HG03097 (cell line): ENCODE measurements at regions not wholly inside any gene's neighbourhood (a gene's known extent, or its start where the extent isn't known, plus 50 kb on each side); places are given as distances from the start of the nearest gene placed in this dataset.
"Not testable (repeated sequence)": the region's sequence is repeated elsewhere in the genome, so short reads cannot be mapped to it uniquely, and the experiment has no call there.

Source experiments
- ATAC-seq: cut with Tn5 transposase; IDR thresholded peaks from one replicate; pipeline ENCODE4 v1.9.1; 2021; ENCODE audit not compliant: unreplicated experiment, low FRiP score

DNA sequence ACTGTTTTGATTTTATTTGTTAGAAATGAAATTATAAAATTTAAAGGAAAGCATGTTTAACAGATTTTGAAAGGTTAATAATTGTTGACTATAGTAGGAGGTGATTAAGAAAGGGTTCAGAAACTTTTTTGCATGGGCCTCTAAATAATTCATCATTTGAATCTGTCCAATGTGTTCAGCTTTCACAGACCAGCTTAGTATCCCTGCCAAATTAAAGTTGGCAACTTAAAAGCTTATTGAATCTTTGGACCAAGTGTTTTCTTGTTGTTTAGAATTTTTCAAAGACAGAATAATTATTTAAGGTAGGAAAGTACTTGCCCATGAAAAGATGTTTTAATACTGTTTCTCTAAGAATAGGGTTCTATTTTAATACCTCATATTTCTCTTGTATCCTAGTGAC is 466.0 kb downstream of the GJA1 start:
- no peak for ATAC-seq

DNA sequence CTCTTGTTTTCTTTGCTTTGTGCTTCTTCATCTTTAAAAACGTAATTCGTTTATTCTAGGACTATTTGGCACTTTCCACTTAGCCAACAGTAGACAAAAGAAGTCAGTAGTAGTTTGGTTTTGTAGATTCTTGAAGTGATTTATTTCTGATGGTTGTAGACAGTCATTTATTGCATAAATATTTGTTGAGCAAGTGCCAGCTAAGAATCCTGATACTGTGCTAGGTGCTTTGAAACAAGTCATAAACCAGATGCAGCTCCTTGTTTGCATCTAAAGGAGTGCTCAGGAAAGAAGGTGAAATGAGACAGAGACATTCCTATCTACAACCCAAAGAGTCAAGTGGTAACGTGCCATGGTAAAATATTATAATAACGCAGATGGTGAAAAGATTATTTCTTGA is 469.1 kb downstream of the GJA1 start:
- no peak for ATAC-seq

DNA sequence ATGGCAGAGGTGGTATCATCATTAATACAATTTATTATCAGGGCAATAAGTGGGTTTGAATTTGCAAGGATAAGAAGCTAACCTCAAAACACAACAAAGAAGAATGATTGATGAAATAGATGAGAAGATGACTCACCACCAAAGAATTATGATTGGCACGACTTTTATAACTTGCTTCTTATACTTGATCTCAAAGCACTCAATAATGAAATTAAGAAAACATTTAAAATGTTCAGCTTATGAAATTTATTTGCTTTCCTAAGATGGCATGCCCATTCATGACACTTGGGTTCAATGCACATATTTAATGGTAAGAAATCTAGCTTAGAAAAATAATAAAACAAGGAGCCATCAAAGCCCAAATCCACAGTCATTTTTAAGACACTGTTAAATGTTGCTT is 477.5 kb downstream of the GJA1 start:
- ATAC-seq: no peak

DNA sequence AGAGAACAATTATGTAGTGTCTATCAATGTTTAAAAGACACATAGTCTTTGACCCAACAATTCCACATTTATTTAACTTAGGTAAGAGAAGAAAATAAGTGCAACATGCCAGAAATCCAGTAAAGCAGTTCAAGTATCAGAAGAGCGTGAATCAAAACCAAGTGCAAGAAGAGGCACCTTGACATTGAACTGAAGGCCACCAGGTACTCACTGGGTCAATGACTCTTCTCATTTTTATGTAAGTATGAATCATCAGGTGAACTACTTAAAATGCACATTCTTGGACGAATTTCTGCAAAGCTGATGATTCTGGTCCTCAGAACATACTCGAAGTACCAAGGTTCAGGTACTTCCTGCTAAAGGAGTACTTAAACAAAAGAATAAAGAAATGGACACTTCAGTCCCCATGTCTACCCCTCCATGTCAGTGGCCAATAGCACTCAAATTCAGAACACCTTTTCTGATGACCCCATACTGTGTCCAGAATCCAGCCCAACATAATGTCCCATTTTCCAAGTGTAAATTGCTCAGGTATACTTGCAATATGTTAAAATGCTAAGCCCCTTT is 481.9 kb downstream of the GJA1 start:
- ATAC-seq: no peak

DNA sequence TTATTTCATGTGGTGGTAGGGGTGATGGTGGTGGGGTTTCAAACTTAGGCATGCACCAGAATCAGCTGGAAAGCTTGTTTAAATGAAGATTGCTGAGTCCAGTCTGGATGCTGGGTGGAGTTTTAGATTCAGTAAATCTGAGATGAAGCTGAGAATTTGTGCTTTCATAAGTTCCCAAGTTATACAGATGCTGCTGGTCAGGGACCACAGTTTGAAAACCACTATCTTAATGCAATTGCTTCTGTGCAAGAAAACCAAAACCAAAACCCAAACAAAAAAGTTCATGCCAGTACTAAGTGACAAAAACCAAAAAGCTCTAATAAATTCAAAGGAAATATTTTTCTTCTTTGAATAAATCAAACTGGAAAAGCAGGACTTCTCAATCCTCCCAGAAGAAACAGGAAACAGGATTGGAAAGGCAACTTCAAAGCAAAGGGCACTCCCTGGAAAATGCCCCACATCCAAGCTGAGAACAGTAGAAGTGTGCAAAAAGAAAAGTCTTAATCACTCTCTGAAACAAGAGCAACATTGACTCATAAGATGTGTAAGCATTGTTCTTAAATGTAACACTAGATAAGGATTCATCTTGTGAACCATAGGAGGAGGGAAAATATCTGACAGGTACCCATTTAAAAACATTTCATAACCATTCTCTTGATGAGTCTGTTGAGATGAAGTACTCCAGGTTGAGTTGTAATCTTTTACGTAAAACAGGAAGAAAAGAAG is 481.5 kb upstream of the HSF2 start:
- ATAC-seq: no peak

DNA sequence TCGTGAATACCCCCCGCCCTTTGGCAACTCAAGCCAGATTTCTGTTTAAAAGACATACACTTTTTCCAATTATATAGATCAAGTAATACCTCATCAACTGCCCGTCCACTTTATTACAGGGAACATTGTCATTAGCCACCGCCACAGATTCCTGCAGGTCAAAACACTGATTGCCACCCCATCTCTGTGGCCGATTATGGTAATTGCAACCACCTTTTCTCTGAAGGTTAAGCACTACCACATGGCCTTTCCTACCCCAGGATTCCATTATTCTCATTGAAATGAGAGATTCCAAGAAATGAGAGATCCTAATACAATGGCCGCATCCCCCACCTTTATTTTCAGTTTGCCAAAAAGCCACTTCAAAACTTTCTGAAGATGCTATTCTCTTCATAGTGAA is 478.8 kb upstream of the HSF2 start:
- no peak for ATAC-seq

DNA sequence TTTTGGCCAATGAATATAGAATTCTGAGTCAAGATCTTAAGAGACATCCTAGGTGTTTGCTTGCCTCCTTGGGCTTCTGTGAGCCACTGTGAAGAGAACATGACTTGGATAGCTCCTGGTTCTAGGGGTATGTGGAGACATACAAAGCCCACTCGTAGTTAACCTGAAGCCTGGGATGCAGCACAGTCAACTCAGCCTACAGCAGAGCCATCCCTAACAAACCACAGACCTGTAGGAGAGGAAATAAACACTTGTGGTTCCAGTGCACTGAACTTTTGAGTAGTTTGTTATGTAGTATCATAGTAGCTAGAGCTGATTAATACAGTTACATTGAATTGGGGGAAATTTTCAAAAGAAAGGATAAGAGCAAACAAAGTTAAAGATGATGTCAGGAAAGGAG is 474.4 kb upstream of the HSF2 start:
- no peak for ATAC-seq

DNA sequence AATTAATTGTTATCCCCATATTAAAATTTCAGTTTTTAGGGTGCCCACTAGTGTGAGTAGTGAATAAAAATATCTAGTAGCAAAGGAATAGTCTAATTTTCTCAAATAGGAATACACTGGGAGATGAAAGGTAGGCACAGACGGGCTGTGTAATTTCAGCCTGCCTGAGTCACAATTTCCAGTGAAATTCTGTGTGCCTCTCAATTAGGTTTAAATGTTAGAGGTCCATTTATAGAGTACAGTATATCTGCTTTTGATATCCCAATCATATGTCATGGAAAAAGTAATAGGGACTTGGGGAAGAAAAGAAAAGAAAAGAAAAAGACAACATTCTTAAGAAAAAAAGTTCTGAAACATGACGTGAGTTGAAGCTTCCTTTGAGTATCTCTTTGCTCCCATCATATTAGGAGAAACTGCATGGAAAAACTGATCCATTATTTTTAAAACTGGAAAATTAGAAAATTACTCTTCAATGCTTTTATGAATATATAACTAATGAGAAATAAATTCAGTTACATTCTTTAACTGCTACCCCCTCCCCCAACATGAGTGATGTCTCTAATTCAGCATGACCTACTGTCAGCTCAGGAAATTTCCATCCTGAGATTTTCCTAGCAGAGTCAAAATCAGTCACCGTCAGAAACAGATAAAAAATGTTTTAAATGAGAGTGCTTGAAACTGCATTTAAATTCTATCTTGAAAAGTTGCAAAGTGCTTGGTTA is 473.8 kb upstream of the HSF2 start:
- ATAC-seq: no peak

DNA sequence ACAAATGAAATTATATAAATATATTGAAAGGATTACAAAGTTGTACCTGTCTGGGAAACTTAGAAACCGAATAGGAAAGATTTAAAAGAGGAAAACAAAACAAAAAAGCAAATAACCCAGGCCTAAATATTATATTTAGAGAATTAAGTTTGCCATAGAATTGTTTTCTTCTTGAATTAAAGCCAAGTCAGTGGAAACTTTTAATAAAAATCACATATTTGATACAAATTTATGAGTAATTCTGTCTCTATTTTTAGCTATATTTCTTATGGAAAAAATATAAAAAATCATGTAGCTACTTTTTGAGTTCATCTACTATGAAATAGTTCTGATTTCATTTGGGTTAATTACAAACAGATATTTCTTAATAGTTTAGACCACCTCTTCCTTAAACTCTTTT is 470.2 kb upstream of the HSF2 start:
- ATAC-seq: no peak

DNA sequence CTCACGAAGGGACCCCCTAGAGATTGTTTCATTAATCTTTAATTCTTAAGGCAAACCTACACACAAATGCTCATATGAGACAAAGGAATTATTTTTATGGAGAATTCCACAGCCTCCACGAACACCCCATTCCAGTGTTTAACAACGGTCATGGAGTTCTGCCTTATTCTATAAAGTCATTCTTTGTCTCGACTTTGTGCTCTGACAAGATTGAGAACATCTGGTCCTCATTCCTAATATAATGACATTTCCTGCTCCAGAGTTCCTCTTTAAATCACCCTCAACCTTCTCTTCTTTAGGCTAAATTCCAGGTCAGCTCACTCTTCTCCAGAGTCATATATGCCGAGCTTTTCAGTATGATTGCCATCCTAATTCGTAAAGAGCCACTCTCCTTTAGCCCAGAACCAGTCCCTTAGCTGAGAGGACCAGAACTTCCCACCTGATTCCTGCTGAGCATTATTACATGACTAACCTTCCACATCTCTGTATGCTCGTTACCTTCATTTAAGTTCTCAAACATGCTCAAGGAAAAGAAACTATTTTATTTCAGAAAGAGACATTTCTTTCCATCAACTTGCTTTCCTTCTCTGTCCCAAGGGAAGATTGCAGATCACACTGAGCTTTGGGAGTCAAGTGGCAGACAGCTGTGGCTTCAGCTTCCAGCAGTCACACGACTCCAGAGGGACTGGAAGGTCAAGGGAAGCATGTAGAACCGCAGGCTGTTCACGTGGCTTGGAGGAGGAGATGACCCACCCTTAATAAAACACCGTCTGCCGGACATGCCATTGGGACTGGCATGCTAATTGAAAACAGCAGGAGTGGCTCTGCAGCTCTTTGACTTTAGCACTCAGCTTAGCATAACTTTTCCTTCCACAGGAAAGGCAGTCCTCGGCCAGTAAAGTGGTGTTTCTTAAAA is 467.1 kb upstream of the HSF2 start:
- no peak for ATAC-seq

DNA sequence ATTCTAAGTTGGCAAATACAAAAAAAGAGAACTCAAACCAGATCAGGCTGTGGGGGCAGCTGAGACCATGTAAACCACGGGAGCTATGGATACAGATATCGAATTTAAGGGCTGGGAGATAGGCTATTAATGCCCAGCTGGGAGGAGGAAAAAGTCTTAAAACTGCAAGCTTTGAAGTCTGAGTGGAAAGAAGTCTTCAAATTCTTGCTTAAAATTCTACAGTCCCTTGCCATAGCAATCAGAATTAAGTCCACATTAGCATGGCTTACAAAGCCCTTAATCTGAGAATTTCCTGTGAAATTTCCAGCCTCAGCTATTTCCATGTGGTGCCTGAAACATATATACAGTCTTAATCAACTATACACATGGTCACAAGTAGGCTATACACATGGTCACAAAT is 465.0 kb upstream of the HSF2 start:
- ATAC-seq: no peak

DNA sequence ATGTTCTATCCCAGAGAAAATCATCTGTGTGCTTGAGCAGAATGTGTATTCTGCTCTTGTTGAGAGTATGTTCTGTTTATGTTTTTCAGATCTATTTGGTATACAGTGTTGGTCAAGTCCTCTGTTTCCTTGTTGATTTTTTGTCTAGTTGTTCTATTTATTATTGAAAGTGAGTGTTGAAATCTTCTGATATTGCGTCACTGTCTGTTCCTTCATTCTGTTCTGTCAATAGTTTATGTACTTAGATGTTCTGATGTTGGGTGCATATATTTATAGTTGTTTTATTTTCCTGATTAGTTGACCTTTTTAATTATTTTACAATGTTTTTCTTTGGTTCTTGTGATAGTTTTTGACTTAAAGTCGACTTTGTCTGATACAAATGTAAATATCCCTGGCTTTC is 458.7 kb upstream of the HSF2 start:
- no peak for ATAC-seq

DNA sequence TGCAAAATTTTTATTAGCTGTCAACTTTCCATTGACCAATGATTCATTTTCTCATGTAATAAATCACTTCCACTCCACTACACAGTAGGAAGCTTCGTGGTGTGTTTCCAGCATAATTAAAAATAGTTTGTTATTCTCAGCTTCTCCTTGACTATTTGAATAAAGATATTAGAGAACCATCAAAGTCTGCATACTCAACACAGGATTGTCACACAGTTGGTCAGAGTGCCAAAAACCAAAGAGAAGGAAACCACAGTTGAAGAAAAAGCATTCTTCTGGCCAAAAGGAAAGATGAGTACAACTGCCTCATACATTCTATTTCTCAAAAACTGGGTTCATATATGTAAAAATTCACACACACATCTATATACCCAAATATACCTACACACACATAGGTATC is 455.1 kb upstream of the HSF2 start:
- ATAC-seq: no peak

DNA sequence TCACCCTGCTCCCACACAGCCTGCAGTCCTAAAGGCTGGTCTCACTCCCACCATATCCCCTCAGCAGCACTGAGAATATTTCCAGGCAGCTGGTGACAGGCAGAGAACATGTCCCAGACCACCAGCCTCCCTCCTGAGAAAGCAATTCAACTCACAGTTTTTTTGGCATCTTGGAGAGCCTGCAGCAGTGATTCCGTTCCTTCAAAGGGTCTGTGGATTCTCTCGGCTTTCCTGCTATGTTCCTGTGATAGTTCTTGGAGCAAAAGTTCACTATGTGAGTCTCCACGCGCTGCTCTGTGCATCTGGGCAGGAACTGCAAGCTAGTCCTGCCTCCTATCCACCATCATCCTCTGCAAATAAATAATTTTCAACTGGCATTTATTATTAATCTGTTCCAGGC is 448.3 kb upstream of the HSF2 start:
- ATAC-seq: no peak

DNA sequence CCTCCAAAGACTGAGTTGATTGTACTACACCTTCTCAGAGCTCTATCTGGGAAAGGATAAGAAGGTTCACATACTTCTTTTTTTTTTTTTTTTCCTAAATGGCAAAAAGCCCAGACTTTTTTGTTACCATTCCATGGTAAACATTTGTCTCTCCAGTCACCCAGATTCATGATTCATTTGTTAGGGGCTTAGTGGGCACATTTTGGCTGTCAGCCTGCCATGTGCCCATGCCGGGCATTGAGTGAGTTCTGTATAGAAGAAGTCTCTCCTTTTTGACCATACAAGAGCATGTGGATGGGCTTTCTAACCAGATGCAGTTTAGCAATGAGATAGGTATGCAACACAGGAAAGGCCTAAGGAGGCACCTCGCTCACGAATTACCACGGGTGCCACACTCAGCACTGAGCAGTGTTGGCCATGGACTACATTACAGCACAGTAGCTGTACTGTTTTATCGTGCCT is 447.5 kb upstream of the HSF2 start:
- no peak for ATAC-seq

DNA sequence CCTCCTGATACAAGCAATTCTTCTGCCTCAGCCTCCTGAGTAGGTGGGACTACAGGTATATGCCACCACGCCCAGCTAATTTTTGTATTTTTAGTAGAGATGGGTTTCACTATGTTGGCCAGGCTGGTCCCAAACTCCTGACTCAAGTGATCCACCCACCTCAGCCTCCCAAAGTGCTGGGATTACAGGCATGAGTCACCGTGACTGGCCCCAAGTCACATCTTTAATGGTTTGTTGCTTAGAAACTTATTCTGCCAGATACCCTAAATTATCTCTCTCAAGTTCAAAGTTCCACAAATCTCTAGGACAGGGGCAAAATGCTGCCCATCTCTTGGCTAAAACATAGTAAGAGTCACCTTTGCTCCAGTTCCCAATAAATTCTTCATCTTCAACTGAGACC is 444.1 kb upstream of the HSF2 start:
- not testable (repeated sequence) for ATAC-seq

DNA sequence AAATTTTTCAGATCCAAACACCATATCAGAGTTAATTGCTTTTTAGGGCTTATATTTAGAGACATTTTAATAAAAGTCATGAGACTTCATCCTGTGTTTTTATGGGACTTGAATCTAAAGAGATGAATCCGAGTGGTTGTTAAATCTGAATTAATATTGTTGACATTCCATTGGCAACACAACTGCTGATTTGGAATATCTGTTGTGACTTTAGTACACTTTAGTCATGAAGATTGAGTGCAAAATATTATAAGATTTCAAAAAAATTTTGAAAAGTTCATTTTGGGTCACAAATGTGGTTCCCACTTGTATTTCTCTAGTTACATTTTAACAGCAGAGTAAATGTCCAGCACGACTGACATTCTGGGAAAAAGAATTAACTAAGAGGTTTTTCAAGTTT is 442.7 kb upstream of the HSF2 start:
- ATAC-seq: no peak

DNA sequence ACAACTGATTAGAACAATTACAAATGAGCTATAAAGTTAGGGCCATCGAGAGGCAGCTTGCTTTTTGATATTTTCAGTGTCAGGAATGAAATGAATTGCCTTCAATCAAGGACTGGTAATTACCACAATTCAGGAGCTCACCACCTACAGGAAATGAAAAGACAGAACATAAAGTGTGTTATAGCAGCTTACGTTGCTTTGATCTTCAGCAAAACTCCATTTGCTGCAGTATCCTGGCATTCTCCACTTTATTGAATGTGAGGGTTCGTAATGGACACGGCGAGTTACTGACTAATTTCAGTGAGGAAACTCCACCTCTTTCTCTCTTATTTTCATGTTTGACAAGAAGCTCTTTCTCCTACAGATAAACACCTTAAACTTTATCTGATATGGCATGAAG is 440.0 kb upstream of the HSF2 start:
- ATAC-seq: no peak

DNA sequence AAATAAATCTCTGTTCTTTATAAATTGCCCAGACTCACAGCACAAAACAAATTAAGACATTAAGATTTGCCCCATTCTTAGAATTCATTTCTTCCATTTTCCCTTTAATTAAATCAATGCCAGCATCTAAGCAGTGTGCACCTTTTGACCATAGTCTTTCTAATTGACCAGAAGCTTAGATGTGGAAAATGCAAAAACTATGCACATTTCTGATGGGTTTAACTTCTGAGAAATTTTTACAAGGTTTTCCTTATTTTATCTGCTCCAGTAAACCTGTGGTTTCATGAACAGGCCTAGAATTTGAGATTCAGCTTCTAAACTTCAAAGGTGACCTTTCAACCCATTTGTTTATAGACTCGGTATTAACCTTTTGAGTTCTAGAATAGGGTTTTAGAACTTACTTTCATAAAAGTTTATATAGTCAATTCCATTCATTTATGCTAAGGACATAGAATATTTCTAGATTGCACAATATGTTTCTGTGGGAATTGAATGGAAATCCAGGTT is 437.8 kb upstream of the HSF2 start:
- ATAC-seq: no peak

DNA sequence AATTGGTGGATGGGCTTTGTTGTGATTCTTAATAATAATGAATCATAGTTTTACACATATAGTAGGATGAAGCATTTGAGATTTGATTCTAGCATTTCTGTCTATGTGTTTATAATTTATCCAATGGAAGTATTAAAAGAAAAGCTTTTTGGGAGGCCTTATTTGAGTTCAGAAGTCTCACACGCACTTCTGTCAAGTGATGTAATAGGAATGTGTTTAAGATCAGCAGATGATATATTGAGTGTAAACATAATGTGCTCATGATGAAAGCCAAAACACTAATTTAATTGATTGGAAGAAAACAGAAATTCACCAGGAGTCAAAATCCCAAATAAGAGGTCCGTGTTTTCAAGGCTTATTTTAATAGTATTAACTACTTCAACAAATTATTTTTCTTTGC is 435.6 kb upstream of the HSF2 start:
- no peak for ATAC-seq

DNA sequence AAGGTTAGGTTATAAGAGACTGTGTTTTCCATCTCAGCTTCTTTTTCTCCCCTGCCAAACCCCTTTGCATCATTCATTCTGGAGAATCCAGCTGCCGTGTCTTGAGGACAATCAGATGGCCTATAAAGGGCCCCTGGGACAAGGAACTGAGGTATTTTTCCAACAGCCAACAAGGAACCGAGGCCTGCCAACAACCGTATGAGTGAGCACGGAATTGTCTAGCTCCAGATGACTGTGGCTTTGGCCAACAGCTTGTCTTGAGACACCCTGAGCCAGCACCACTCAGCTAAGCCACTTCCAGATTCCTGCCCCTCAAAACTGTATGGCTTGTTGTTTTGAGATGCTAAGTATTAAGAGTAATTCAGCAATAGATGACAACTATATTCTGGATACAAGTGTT is 433.7 kb upstream of the HSF2 start:
- ATAC-seq: no peak
